HL-60/S4 treated with phorbol 12-myristate 13-acetate at 8.2 ng/mL for 4 days and 3 days (cell line): ENCODE measurements at regions not wholly inside any gene's neighbourhood (a gene's known extent, or its start where the extent isn't known, plus 50 kb on each side); places are given as distances from the start of the nearest gene placed in this dataset.

ENCODE experiments used
- in situ Hi-C: fragments of 300-500 bp; cut with MboI; formaldehyde crosslinking; loops from 2 replicates; pipeline ENCODE4 v1.15.0; 2022; ENCODE audit warnings: low sequenced_read_pairs

- in situ Hi-C loops: no loop called here
Observed at GRCh38 chr17:79427621-79428539, 183.0 kb downstream of the RBFOX3 start.

- in situ Hi-C loops: no loop called here
Observed at GRCh38 chr17:79425686-79426085, 185.2 kb downstream of the RBFOX3 start.

DNA sequence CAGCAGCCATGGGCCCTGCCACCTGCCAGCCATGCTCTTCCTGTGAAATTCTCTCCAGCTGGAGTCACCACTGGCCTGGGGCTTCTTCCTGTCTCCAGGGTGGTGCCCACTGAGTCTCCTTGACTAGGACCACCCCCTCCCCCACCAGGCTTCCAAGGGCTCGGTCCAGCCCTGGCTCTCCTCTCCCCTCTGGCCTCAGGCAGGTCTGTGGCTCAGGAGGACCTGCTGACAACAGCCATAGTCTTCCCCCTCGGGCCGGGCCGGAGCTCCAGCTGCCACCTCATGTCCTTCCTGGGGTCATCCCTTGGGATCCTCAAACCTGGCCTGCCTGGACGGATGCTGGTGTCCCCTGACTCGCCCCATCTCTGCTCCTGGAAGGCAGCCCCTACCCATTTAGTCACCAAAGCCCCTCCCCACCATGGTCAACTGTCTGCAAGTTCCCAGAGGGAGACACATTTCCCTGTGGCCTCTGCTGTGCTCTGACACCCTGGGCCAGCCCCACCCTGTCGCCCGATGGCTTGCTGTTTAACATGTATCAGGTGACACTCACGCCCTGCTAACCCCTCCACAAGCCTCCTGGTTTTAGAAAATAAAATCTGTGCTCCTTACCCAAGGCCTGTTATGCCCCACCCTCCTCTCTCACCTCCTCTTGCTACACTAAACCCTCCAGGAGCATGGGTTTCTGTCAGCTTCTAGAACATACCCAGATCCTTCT, 186.2 kb downstream of the RBFOX3 start:
- in situ Hi-C loops: no loop called here

- in situ Hi-C loops: no loop called here
Observed at GRCh38 chr17:79423811-79424465, 186.9 kb downstream of the RBFOX3 start.

DNA sequence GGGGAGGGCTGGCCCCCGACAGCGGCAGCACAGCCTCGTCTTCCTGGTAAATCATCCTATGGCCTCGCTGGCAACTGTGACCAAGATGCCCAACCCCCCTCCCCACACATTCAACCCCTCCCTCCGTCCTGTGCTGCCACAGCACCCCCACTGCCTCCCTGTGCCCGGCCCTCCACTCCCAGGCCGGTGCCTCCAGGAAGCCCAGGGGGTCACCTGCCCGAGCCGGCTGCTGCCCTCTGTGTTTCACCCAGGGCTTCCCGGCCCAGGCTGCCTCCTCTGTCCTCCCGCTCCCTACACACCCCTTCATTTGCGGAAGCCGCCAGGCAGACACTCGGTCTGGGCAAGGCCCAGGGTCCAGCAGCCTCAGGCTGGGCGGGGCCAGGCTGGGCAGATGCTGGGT, 188.6 kb downstream of the RBFOX3 start:
- in situ Hi-C loops: no loop called here

- in situ Hi-C loops: no loop called here
Observed at GRCh38 chr17:79420318-79421243, 190.3 kb downstream of the RBFOX3 start.

- in situ Hi-C loops: no loop called here
Observed at GRCh38 chr17:79417476-79417988, 193.3 kb downstream of the RBFOX3 start.

DNA sequence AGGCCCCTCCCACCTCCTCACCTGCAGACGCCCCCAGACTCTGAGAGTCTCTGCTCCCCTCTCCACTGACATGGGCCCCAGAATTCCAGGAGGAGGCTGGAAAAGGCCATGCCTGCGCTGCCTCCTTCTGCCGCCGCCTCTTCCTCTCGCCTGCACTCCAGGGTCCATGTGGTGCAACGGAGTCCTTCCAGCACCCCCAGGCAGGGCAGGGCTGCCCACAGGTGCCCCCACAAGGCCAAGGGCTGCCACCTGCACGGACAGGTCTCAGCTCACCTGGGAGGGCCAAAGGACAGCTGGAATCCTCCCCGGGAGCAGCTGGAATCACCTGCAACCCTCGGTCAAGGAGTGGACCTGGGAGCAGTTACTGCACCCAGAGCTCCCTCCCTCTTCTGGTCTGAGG, 194.9 kb downstream of the RBFOX3 start:
- in situ Hi-C loops: no loop called here

- in situ Hi-C loops: no loop called here
Observed at GRCh38 chr17:79415365-79415764, 195.5 kb downstream of the RBFOX3 start.

- in situ Hi-C loops: no loop called here
Observed at GRCh38 chr17:79414793-79415211, 196.0 kb downstream of the RBFOX3 start.

- in situ Hi-C loops: no loop called here
Observed at GRCh38 chr17:79414063-79414792, 196.6 kb downstream of the RBFOX3 start.

DNA sequence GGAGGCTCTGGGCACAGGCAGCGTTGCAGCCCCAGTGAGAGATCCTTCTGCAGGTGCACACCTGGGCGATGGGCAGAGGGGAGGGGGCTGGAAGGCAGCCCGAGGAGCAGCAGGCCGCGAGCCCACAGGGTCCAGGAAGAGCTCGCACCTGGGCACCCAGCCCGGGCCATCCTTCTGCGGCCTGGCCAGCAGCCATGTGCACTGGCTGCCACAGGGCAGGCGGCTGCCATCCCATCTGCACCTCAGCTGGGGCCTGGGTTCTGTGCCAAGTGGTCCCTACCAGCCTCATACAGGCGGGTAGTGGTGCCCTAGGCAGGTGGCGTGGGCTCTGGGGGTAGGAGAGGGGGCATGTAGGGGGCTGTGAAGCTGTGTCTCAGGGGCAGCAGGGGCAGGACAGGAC, 197.2 kb downstream of the RBFOX3 start:
- in situ Hi-C loops: no loop called here

DNA sequence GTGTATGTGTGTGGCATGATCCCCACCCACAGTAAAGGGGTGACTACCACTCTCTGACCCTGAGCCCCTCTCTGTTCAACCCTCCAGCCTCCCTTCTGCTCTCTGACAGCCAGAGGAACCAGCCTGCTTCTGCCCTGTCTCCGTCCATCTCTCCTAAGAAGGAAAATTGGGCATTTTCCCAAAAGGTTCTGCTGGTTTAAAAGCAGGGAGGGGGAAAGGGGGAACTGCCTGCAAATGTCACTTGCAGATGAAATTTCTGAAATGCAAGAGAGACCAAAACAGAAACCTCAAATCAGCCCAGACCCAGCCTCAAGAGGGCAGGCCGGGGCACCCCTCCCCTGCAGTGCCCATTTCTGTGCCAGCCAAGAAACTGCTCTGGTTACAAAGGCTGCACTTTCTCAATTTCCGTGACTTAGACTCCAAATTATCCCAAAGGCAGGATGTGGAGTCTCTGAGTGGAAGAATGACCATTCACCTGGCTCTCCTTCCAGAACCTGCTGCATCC, 197.9 kb downstream of the RBFOX3 start:
- in situ Hi-C loops: no loop called here

- in situ Hi-C loops: no loop called here
Observed at GRCh38 chr17:79412110-79412509, 198.7 kb downstream of the RBFOX3 start.

GRCh38 chr17:79411419-79411818, 199.4 kb downstream of the RBFOX3 start:
- in situ Hi-C loops: no loop called here

DNA sequence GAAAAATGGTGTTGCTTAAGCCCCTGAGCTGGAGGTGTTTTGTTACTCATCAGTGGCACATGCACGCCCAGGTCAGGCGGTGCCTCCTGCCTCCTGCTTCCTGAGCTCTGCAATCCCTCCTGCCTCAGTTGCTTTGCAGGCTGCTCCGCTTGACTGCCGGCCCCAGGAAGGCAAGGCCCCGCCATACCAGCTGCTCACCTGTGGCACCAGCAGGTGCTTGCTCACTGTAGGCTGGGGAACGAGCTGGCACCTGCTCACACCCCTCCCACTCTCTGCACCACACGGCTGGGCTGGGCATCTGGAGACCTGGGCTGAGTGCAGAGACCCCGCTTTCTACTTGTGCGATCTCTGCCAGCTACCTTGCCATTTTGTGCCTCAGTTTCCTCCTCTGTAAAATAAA, 200.2 kb downstream of the RBFOX3 start:
- in situ Hi-C loops: no loop called here

- in situ Hi-C loops: no loop called here
Observed at GRCh38 chr17:79408251-79408650, 202.6 kb downstream of the RBFOX3 start.

GRCh38 chr17:79407385-79407784, 203.5 kb downstream of the RBFOX3 start:
- in situ Hi-C loops: no loop called here

- in situ Hi-C loops: no loop called here
Observed at GRCh38 chr17:79406316-79406715, 204.5 kb downstream of the RBFOX3 start.
